Stimulated activated CD8-positive, alpha-beta memory T cell treated with anti-CD3 and anti-CD28 coated beads, Interleukin-15, amount 100 ng/mL, for 48 hours (primary cell): ENCODE measurements at regions not wholly inside any gene's neighbourhood (a gene's known extent, or its start where the extent isn't known, plus 50 kb on each side); places are given as distances from the start of the nearest gene placed in this dataset.

Experiments
- DNase-seq, 2 donors: peaks; one replicate each; pipeline ENCODE4 v3.0.0-alpha.2; 2020; ENCODE audit warnings: low read depth in 2 of 2

- no peak for DNase-seq
These were observed 93.4 kb downstream of the GLI2 start for GRCh38 chr2:120828829-120829632.

- no peak for DNase-seq
These were observed 94.0 kb downstream of the GLI2 start for GRCh38 chr2:120829633-120830025.

GRCh38 chr2:120830096-120830830, 94.6 kb downstream of the GLI2 start:
- DNase-seq = no peak

- no peak for DNase-seq
These were observed 95.4 kb downstream of the GLI2 start for GRCh38 chr2:120831086-120831485.

- no peak for DNase-seq
These were observed 96.2 kb downstream of the GLI2 start for GRCh38 chr2:120831891-120832290.

- no peak for DNase-seq
These were observed 96.8 kb downstream of the GLI2 start for GRCh38 chr2:120832296-120833070.

- no peak for DNase-seq
These were observed 97.5 kb downstream of the GLI2 start for GRCh38 chr2:120833127-120833675.

GRCh38 chr2:120834206-120834605, 98.5 kb downstream of the GLI2 start:
- no peak for DNase-seq

GRCh38 chr2:120836281-120836680, 100.6 kb downstream of the GLI2 start:
- no peak for DNase-seq

GRCh38 chr2:120840795-120841487, 105.3 kb downstream of the GLI2 start:
- no peak for DNase-seq

- no peak for DNase-seq
These were observed 107.1 kb downstream of the GLI2 start for GRCh38 chr2:120842456-120843439.

GRCh38 chr2:120844070-120844738, 108.5 kb downstream of the GLI2 start:
- no peak for DNase-seq

GRCh38 chr2:120845277-120845676, 109.6 kb downstream of the GLI2 start:
- no peak for DNase-seq

- DNase-seq = no peak
These were observed 110.9 kb downstream of the GLI2 start for GRCh38 chr2:120846406-120847095.

GRCh38 chr2:120847700-120848321, 112.1 kb downstream of the GLI2 start:
- no peak for DNase-seq

- DNase-seq = no peak
These were observed 113.6 kb downstream of the GLI2 start for GRCh38 chr2:120849278-120849677.

- DNase-seq = no peak
These were observed 114.9 kb downstream of the GLI2 start for GRCh38 chr2:120850551-120850950.

GRCh38 chr2:120851116-120851773, 115.6 kb downstream of the GLI2 start:
- DNase-seq = no peak
